ENCODE measurements at regions not wholly inside any gene's neighbourhood (a gene's known extent, or its start where the extent isn't known, plus 50 kb on each side); places are given as distances from the start of the nearest gene placed in this dataset.

DNA sequence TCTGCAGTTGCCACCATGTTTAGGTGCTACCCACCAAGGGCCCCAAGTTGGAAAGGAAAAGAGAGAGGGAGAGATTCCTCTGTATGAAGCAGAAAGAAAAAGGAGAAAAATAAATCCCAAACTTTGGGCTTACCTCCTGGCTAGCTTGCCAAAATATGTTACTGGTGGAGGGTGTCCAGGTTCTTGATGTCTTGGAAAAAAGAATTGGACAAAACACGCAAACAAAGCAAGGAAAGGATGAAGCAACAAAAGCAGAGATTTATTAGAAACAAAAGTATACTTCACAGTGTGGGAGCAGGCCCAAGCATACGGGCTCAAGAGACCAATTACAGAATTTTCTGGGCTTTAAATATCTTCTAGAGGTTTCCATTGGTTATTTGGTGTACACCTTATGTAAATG lies 204.5 kb upstream of the LRRC7 start:
- no peak for TF ChIP-seq POLR2A (IDR thresholded peaks at IDR 0.05)
- TF ChIP-seq CTCF (IDR thresholded peaks at IDR 0.05) = no peak
